ENCODE measurements at regions not wholly inside any gene's neighbourhood (a gene's known extent, or its start where the extent isn't known, plus 50 kb on each side); places are given as distances from the start of the nearest gene placed in this dataset.

DNA sequence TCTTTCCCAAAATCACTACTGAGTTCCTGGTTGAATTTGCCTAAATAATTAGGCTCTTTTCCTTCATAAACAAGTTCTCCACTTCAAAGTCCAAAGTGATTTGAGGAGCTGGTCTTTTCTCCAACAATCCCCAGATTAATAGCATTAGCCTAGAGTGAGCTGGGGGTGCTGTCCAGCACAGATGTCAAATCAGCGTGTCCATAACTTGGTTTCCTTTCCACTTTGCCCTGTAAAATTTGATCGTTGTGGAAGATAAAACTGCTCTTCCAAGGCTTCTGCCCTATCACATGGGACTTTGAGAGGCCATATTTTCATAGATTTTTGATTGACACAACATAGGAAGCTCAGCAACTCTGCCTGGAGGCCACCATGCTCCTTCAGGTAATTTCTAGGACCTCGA is 134.7 kb upstream of the RORB start:
- no peak for TF ChIP-seq JUN (IDR thresholded peaks at IDR 0.05; ENCODE audit: borderline replicate concordance, insufficient read depth, insufficient read length, low read depth)
- TF ChIP-seq GATA2 (IDR thresholded peaks at IDR 0.05; ENCODE audit: insufficient read depth, insufficient read length, low read depth, low read length): no peak
- TF ChIP-seq EZH2 (IDR thresholded peaks at IDR 0.05; ENCODE audit: borderline replicate concordance, low read depth, low read length, severe bottlenecking): no peak
- no peak for TF ChIP-seq MYC (IDR thresholded peaks at IDR 0.05; ENCODE audit: low read depth, low read length)
- no peak for TF ChIP-seq CTCF (IDR thresholded peaks at IDR 0.05; ENCODE audit: extremely low read depth in 1 of 2, insufficient read depth in 1 of 2, low read depth in 1 of 2, low read length in 2 of 2)
- TF ChIP-seq, protein P1, sequence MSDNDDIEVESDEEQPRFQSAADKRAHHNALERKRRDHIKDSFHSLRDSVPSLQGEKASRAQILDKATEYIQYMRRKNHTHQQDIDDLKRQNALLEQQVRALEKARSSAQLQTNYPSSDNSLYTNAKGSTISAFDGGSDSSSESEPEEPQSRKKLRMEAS (IDR thresholded peaks at IDR 0.05; ENCODE audit: insufficient read depth, insufficient read length): no peak
- TF ChIP-seq POLR2A (IDR thresholded peaks at IDR 0.05; ENCODE audit: low read depth, low read length): no peak
- no peak for TF ChIP-seq FOS (IDR thresholded peaks at IDR 0.05; ENCODE audit: borderline replicate concordance, insufficient read depth, low read length)
- TF ChIP-seq POLR2AphosphoS5 (IDR thresholded peaks at IDR 0.05; ENCODE audit: insufficient read depth, low read depth, low read length): no peak
- ChIA-PET CTCF (no interaction called here), POLR2A (no interaction called here)
- Histone ChIP-seq H3K4me1 (ENCODE audit: control insufficient read depth, extremely low read depth, insufficient read depth, low read length) (no peaks in the 10 kb centered on the region), H3K9ac (replicated peaks; ENCODE audit: extremely low read depth, insufficient read depth, low read length) (no peak overlapping the region), H3K4me2 (ENCODE audit: insufficient read depth, low read length) (no peak overlapping the region), H3K79me2 (ENCODE audit: control insufficient read depth, insufficient read depth, low read length) (no peaks in the 10 kb centered on the region), H3K27me3 (ENCODE audit: control insufficient read depth in 2 of 2, insufficient read depth in 2 of 2, low read length in 2 of 2) (no peaks in the 10 kb centered on the region), H3K27ac (ENCODE audit: insufficient read depth, low read depth, low read length) (no peak overlapping the region), H4K20me1 (replicated peaks; ENCODE audit: control insufficient read depth, extremely low read depth, insufficient read depth, low read length) (no peaks in the 10 kb centered on the region), H3K9me1 (replicated peaks; ENCODE audit: control insufficient read depth, extremely low read depth, insufficient read depth, low read length) (no peaks in the 10 kb centered on the region), H2AFZ (ENCODE audit: low read depth, low read length) (no peak overlapping the region), H3K36me3 (ENCODE audit: control insufficient read depth in 2 of 2, extremely low read depth in 1 of 2, insufficient read depth in 2 of 2, low read length in 2 of 2) (no peaks in the 10 kb centered on the region), H3K4me3 (replicated peaks in 1 of 3; ENCODE audit: insufficient read depth in 1 of 3, low read depth in 1 of 3, low read length in 3 of 3) (no peak overlapping the region), H3K9me3 (replicated peaks; ENCODE audit: control insufficient read depth, insufficient read depth, low read length) (no peaks in the 10 kb centered on the region)
- FAIRE-seq (no peak), DNase-seq (ENCODE audit: low read depth, low spot score) (no peak)
- dilution Hi-C loops (cut with MboI; ENCODE audit: extremely low pct_ligation_motif_present, low sequenced_read_pairs) (no loop called here), intact Hi-C loops (cut with micrococcal nuclease) (no loop called here)
- no TSS peak for BruUV-seq (replicated peaks)

Data from endothelial cell of umbilical vein (primary cell).